Spleen (tissue), 7 donors: ENCODE measurements at regions not wholly inside any gene's neighbourhood (a gene's known extent, or its start where the extent isn't known, plus 50 kb on each side); places are given as distances from the start of the nearest gene placed in this dataset.
"Not testable (repeated sequence)": the region's sequence is repeated elsewhere in the genome, so short reads cannot be mapped to it uniquely, and the experiment has no call there.

Experiments
- CTCF ChIP-seq, 11 experiments: fragments of 200-600 bp in 7 of 11; fragments of 450-650 bp in 4 of 11; sonication (generic) in 4 of 11; IDR thresholded peaks in 8 of 11; conservative IDR thresholded peaks in 3 of 11; 1 replicate in 7 of 11; 2 replicates in 4 of 11; pipeline versions ENCODE4 v1.4.0 to v1.8.0; 2016 to 2021; ENCODE audit warnings: antibody characterized with exemption in 11 of 11, inconsistent platforms in 4 of 11, mild to moderate bottlenecking in 1 of 11
- POLR2AphosphoS5 ChIP-seq, 3 donors: sonication (generic); formaldehyde crosslinking; IDR thresholded peaks; one replicate each; pipeline ENCODE4 v1.5.1; 2017; ENCODE audit warnings: antibody characterized with exemption in 3 of 3
- donor health status: DM: no; HTN: no; CAD: no; lungs with moderate emphysema.
- donor health status: DM: no; HTN: no; CAD: no.
- donor health status: DM: no; HTN: no; CAD: no.

- not testable (repeated sequence) for TF ChIP-seq CTCF (IDR thresholded peaks at IDR 0.05 in 8 of 11, conservative IDR thresholded peaks at IDR 0.05 in 3 of 11); POLR2AphosphoS5 (IDR thresholded peaks at IDR 0.05)
Measured at GRCh38 chr12:14696-15095, 51.9 kb upstream of the IQSEC3 start.
